Naive thymus-derived CD4-positive, alpha-beta T cell (primary cell): ENCODE measurements at regions not wholly inside any gene's neighbourhood (a gene's known extent, or its start where the extent isn't known, plus 50 kb on each side); places are given as distances from the start of the nearest gene placed in this dataset.

Source experiments
- ATAC-seq: fragments of 150-1000 bp; cut with Tn5 transposase; 2 replicates; pipeline ENCODE4 v1.10.0; 2021; ENCODE audit warnings: mild to moderate bottlenecking, moderate library complexity
- CTCF ChIA-PET: fragments of 350-600 bp; sonication (Branson Sonifier 250); formaldehyde crosslinking; loops from one replicate; lab custom pipeline; 2021; ENCODE audit warnings: antibody characterized with exemption; lab: Charles Lee
- POLR2A ChIA-PET: fragments of 350-600 bp; sonication (Branson Sonifier 250); formaldehyde crosslinking; loops from one replicate; lab custom pipeline; 2021; ENCODE audit warnings: antibody characterized with exemption, inconsistent platforms; lab: Charles Lee
- DNase-seq, 9 donors: peaks; one replicate each; pipeline versions ENCODE4 v3.0.0 to v3.0.0-alpha.2; 2020 to 2022; ENCODE audit warnings: mixed read lengths in 1 of 9
- H3K27ac ChIP-seq: one replicate; pipeline ENCODE4 v1.7.0; 2013; ENCODE audit warnings: mild to moderate bottlenecking, low read depth, low read length, moderate library complexity
- H3K27me3 ChIP-seq, 2 donors: one replicate each; pipeline ENCODE4 v1.7.0; 2013; ENCODE audit warnings: low read length in 2 of 2, mild to moderate bottlenecking in 2 of 2, moderate library complexity in 2 of 2; ENCODE audit not compliant: control insufficient read depth in 2 of 2, insufficient read depth in 2 of 2
- H3K36me3 ChIP-seq, 3 experiments: 1 replicate in 2 of 3; 2 replicates in 1 of 3; pipeline ENCODE4 v1.7.0; 2013; ENCODE audit warnings: low read length in 3 of 3, mild to moderate bottlenecking in 3 of 3, moderate library complexity in 1 of 3; ENCODE audit not compliant: insufficient read depth in 3 of 3, control insufficient read depth in 2 of 3
- H3K4me1 ChIP-seq, 2 donors: one replicate each; pipeline ENCODE4 v1.7.0; 2013; ENCODE audit warnings: low read length in 2 of 2, mild to moderate bottlenecking in 2 of 2, moderate library complexity in 1 of 2; ENCODE audit not compliant: control insufficient read depth in 2 of 2, insufficient read depth in 2 of 2
- H3K4me3 ChIP-seq: 2 replicates; pipeline ENCODE4 v1.7.0; 2013; ENCODE audit warnings: mild to moderate bottlenecking, low read length
- H3K9me3 ChIP-seq, 3 experiments: 1 replicate in 2 of 3; 2 replicates in 1 of 3; pipeline ENCODE4 v1.7.0; 2013; ENCODE audit warnings: low read length in 3 of 3; ENCODE audit not compliant: control insufficient read depth in 2 of 3
- H3K27ac Mint-ChIP-seq, 9 donors: one replicate each; pipeline ENCODE4 v1.8.0; 2020 to 2022; ENCODE audit warnings: mixed read lengths in 9 of 9, mild to moderate bottlenecking in 8 of 9, moderate library complexity in 5 of 9, inconsistent platforms in 2 of 9
- H3K27me3 Mint-ChIP-seq, 5 donors: one replicate each; pipeline ENCODE4 v1.8.0; 2021 to 2022; ENCODE audit warnings: mixed read lengths in 5 of 5, mild to moderate bottlenecking in 1 of 5
- H3K36me3 Mint-ChIP-seq, 5 donors: one replicate each; pipeline ENCODE4 v1.8.0; 2020 to 2022; ENCODE audit warnings: mixed read lengths in 5 of 5, mild to moderate bottlenecking in 3 of 5, inconsistent platforms in 1 of 5
- H3K4me1 Mint-ChIP-seq, 7 donors: one replicate each; pipeline ENCODE4 v1.8.0; 2020 to 2022; ENCODE audit warnings: mixed read lengths in 7 of 7, mild to moderate bottlenecking in 3 of 7, inconsistent platforms in 1 of 7
- H3K4me3 Mint-ChIP-seq, 10 donors: one replicate each; pipeline ENCODE4 v1.8.0; 2020 to 2022; ENCODE audit warnings: mild to moderate bottlenecking in 10 of 10, mixed read lengths in 10 of 10, moderate library complexity in 6 of 10, inconsistent platforms in 2 of 10
- H3K9me3 Mint-ChIP-seq, 11 donors: one replicate each; pipeline ENCODE4 v1.8.0; 2020 to 2022; ENCODE audit warnings: mixed read lengths in 11 of 11, mild to moderate bottlenecking in 4 of 11, inconsistent platforms in 1 of 11, moderate library complexity in 1 of 11
- intact Hi-C, 2 donors: fragments of 100-400 bp; cut with micrococcal nuclease; formaldehyde crosslinking; loops; one replicate each; pipeline ENCODE4 v1.15.1; 2023

- ATAC-seq (no peak), DNase-seq (no peak)
- Histone ChIP-seq H3K9me3 (no peaks in the 10 kb centered on the region), H3K27me3 (no peaks in the 10 kb centered on the region), H3K4me3 (no peak overlapping the region), H3K36me3 (no peaks in the 10 kb centered on the region), H3K27ac (no peak overlapping the region), H3K4me1 (no peaks in the 10 kb centered on the region)
- H3K4me3 Mint-ChIP-seq, result no peak overlapping the region
- H3K36me3 Mint-ChIP-seq, result peaks cover 0 to 4% (median 0%) of the 10 kb centered on the region in 5 donors
- POLR2A ChIA-PET, result no interaction called here
- CTCF ChIA-PET, result no interaction called here
- no peak overlapping the region for H3K27ac Mint-ChIP-seq
- H3K27me3 Mint-ChIP-seq, result peaks cover 2 to 36% (median 25%) of the 10 kb centered on the region in 5 donors
- peaks cover 0 to 17% (median 6%) of the 10 kb centered on the region in 11 donors for H3K9me3 Mint-ChIP-seq
- intact Hi-C loops, result no loop called here
- H3K4me1 Mint-ChIP-seq, result no peaks in the 10 kb centered on the region
Observed at GRCh38 chr4:54976031-54976430, 149.4 kb downstream of the KDR start.

GRCh38 chr4:54973784-54974183, 151.6 kb downstream of the KDR start:
- Histone ChIP-seq H3K36me3 (no peaks in the 10 kb centered on the region), H3K27ac (no peak overlapping the region), H3K27me3 (no peaks in the 10 kb centered on the region), H3K9me3 (no peaks in the 10 kb centered on the region), H3K4me3 (no peak overlapping the region), H3K4me1 (no peaks in the 10 kb centered on the region)
- intact Hi-C loops, result loop anchor here (5.0 kb wide), 3 partner anchors 349 to 894 kb away; no protein-coding TSS in a partner anchor
- ATAC-seq (no peak), DNase-seq (no peak)
- no peak overlapping the region for H3K4me3 Mint-ChIP-seq
- CTCF ChIA-PET, result interaction anchor here (1.6 kb wide), 1 partner anchor 893 kb away, joined by 7 read pairs; no protein-coding TSS in a partner anchor
- POLR2A ChIA-PET, result no interaction called here
- H3K27me3 Mint-ChIP-seq, result peaks cover 0 to 20% (median 16%) of the 10 kb centered on the region in 5 donors
- H3K27ac Mint-ChIP-seq, result no peak overlapping the region
- H3K4me1 Mint-ChIP-seq, result no peaks in the 10 kb centered on the region
- H3K36me3 Mint-ChIP-seq, result no peaks in the 10 kb centered on the region
- H3K9me3 Mint-ChIP-seq, result peaks cover 0 to 7% (median 0%) of the 10 kb centered on the region in 11 donors

GRCh38 chr4:54971474-54971950, 153.9 kb downstream of the KDR start:
- Histone ChIP-seq H3K27ac (no peak overlapping the region), H3K4me3 (no peak overlapping the region), H3K36me3 (no peaks in the 10 kb centered on the region), H3K27me3 (no peaks in the 10 kb centered on the region), H3K9me3 (no peaks in the 10 kb centered on the region), H3K4me1 (no peaks in the 10 kb centered on the region)
- Mint-ChIP-seq H3K36me3 (no peaks in the 10 kb centered on the region), H3K27me3 (peaks cover 0 to 13% (median 9%) of the 10 kb centered on the region in 5 donors), H3K4me1 (no peaks in the 10 kb centered on the region), H3K9me3 (peaks cover 0 to 2% (median 0%) of the 10 kb centered on the region in 11 donors), H3K4me3 (no peak overlapping the region), H3K27ac (no peak overlapping the region)
- POLR2A ChIA-PET, result no interaction called here
- CTCF ChIA-PET, result interaction anchor here (0.5 to 1.5 kb wide), 5 partner anchors 10 to 581 kb away, joined by 3 to 4 read pairs (median 3); no protein-coding TSS in a partner anchor
- ATAC-seq (peak; percentile 67), DNase-seq (peak in 4 of 9 donors; percentile 24 to 34 (median 32))
- intact Hi-C loops, result loop anchor here (1.0 to 5.0 kb wide), 7 partner anchors 350 to 1329 kb away; no protein-coding TSS in a partner anchor

- intact Hi-C loops, result no loop called here
- H3K27me3 Mint-ChIP-seq, result peaks cover 0 to 3% (median 0%) of the 10 kb centered on the region in 5 donors
- H3K27ac Mint-ChIP-seq, result no peak overlapping the region
- no peak overlapping the region for H3K4me3 Mint-ChIP-seq
- ChIA-PET POLR2A (no interaction called here), CTCF (no interaction called here)
- Histone ChIP-seq H3K27ac (no peak overlapping the region), H3K27me3 (no peaks in the 10 kb centered on the region), H3K4me1 (no peaks in the 10 kb centered on the region), H3K36me3 (no peaks in the 10 kb centered on the region), H3K4me3 (no peak overlapping the region), H3K9me3 (no peaks in the 10 kb centered on the region)
- DNase-seq (no peak), ATAC-seq (no peak)
- no peaks in the 10 kb centered on the region for H3K4me1 Mint-ChIP-seq
- H3K36me3 Mint-ChIP-seq, result no peaks in the 10 kb centered on the region
- H3K9me3 Mint-ChIP-seq, result peaks cover 0 to 2% (median 0%) of the 10 kb centered on the region in 11 donors
Observed at GRCh38 chr4:54967289-54967688, 158.1 kb downstream of the KDR start.

- ATAC-seq (peak; percentile 46), DNase-seq (peak in 4 of 9 donors; percentile 29 to 48 (median 40))
- H3K27me3 Mint-ChIP-seq, result peaks cover 0 to 3% (median 0%) of the 10 kb centered on the region in 5 donors
- no peaks in the 10 kb centered on the region for H3K27me3 ChIP-seq
- H3K9me3 ChIP-seq, result no peaks in the 10 kb centered on the region
- intact Hi-C loops, result loop anchor here (1.0 to 2.0 kb wide), 7 partner anchors 19 to 642 kb away; no protein-coding TSS in a partner anchor
- ChIA-PET CTCF (interaction anchor here (0.6 to 7.5 kb wide), 13 partner anchors 8 to 662 kb away, joined by 3 to 67 read pairs (median 4); no protein-coding TSS in a partner anchor), POLR2A (interaction anchor here (0.6 to 5.2 kb wide), 2 partner anchors 20 to 281 kb away, joined by 3 to 39 read pairs; no protein-coding TSS in a partner anchor)
- peaks cover 0 to 8% of the 10 kb centered on the region in 2 donors for H3K4me1 ChIP-seq
- no peak overlapping the region for H3K27ac ChIP-seq
- peaks cover 5 to 37% (median 11%) of the 10 kb centered on the region in 7 donors for H3K4me1 Mint-ChIP-seq
- H3K36me3 ChIP-seq, result no peaks in the 10 kb centered on the region
- no peak overlapping the region for H3K4me3 ChIP-seq
- H3K36me3 Mint-ChIP-seq, result no peaks in the 10 kb centered on the region
- peak overlapping the region in 2 of 9 donors; percentile 61 to 62 for H3K27ac Mint-ChIP-seq
- H3K9me3 Mint-ChIP-seq, result peaks cover 0 to 3% (median 0%) of the 10 kb centered on the region in 11 donors
- H3K4me3 Mint-ChIP-seq, result no peak overlapping the region
Observed at GRCh38 chr4:54961357-54961975, 163.9 kb downstream of the KDR start.

DNA sequence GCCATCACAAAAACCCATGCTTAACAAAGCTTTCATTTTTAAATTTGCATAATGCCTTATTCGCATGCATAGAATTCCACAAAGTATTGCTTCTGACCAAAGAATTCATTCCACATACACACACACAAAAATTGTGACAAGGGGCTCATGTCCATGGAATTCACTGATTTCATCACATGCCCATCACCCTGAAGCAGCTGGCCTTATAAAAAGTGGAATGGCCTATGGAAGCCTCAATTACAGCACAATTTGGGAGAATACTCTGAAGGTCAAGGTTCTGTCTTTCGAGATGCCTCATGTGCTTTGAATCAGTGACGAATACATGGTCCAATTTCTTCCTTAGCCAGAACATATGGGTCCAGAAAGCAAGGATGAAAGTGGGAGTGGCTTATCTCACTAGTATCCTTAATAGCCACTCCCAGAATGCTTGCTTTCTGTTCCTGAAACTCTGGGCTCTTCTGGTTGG, 165.7 kb downstream of the KDR start:
- ChIA-PET POLR2A (interaction anchor here (5.2 kb wide), 1 partner anchor 18 kb away, joined by 39 read pairs; no protein-coding TSS in a partner anchor), CTCF (interaction anchor here (2.3 to 7.5 kb wide), 3 partner anchors 15 to 643 kb away, joined by 8 to 67 read pairs (median 47); no protein-coding TSS in a partner anchor)
- ATAC-seq (no peak), DNase-seq (no peak)
- H3K36me3 Mint-ChIP-seq, result no peaks in the 10 kb centered on the region
- H3K27me3 Mint-ChIP-seq, result peaks cover 0 to 2% (median 0%) of the 10 kb centered on the region in 5 donors
- Histone ChIP-seq H3K4me1 (peaks cover 0 to 8% of the 10 kb centered on the region in 2 donors), H3K36me3 (no peaks in the 10 kb centered on the region), H3K4me3 (no peak overlapping the region), H3K9me3 (no peaks in the 10 kb centered on the region), H3K27ac (no peak overlapping the region), H3K27me3 (no peaks in the 10 kb centered on the region)
- H3K4me3 Mint-ChIP-seq, result no peak overlapping the region
- peaks cover 0 to 3% (median 0%) of the 10 kb centered on the region in 11 donors for H3K9me3 Mint-ChIP-seq
- intact Hi-C loops, result loop anchor here in 1 of 2 donors (2.0 kb wide), 2 partner anchors 17 to 637 kb away; no protein-coding TSS in a partner anchor
- peak overlapping the region in 2 of 9 donors; percentile 62 to 71 for H3K27ac Mint-ChIP-seq
- H3K4me1 Mint-ChIP-seq, result peaks cover 5 to 37% (median 11%) of the 10 kb centered on the region in 7 donors
